ENCODE measurements at regions not wholly inside any gene's neighbourhood (a gene's known extent, or its start where the extent isn't known, plus 50 kb on each side); places are given as distances from the start of the nearest gene placed in this dataset.

DNA sequence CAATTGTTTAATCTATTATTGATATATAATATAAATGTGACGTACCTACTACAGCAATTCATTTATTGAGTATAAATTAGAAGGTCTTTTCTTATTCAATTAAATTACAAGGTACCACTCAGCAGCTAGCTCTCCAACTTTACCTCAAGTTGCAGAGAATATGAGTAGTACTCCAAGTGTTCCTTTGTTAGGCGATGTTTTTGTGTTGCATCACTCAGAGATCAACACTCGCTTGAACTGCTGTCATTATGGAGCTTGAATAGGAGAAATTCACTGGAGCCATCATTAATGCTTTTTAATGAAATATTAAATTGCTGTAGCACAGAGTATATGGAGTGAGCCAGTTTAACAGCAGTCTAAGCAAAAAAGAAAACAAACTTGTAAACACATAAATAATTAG lies 320.0 kb downstream of the FSIP2 start:
- TF ChIP-seq, protein P1, sequence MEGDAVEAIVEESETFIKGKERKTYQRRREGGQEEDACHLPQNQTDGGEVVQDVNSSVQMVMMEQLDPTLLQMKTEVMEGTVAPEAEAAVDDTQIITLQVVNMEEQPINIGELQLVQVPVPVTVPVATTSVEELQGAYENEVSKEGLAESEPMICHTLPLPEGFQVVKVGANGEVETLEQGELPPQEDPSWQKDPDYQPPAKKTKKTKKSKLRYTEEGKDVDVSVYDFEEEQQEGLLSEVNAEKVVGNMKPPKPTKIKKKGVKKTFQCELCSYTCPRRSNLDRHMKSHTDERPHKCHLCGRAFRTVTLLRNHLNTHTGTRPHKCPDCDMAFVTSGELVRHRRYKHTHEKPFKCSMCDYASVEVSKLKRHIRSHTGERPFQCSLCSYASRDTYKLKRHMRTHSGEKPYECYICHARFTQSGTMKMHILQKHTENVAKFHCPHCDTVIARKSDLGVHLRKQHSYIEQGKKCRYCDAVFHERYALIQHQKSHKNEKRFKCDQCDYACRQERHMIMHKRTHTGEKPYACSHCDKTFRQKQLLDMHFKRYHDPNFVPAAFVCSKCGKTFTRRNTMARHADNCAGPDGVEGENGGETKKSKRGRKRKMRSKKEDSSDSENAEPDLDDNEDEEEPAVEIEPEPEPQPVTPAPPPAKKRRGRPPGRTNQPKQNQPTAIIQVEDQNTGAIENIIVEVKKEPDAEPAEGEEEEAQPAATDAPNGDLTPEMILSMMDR (IDR thresholded peaks at IDR 0.05) = no peak
- TF ChIP-seq POLR2A (IDR thresholded peaks at IDR 0.05) = no peak

All from esophagus squamous epithelium (tissue), 4 donors.